IMR-90 (cell line): ENCODE measurements at regions not wholly inside any gene's neighbourhood (a gene's known extent, or its start where the extent isn't known, plus 50 kb on each side); places are given as distances from the start of the nearest gene placed in this dataset.

Experiments used
- ATAC-seq: fragments of 200-7000 bp; cut with Tn5 transposase; 2 replicates; pipeline ENCODE4 v1.9.1; 2020; ENCODE audit warnings: low read depth, mild to moderate bottlenecking, moderate library complexity
- BruUV-seq: library from RNA; stranded (reverse); fragments of 400-500 nt; replicated peaks from 2 replicates; lab custom pipeline; 2021; lab: Mats Ljungman, UMichigan
- CTCF ChIA-PET: fragments of 300-600 bp; formaldehyde crosslinking; extraction: SDS; loops from one replicate; lab custom pipeline; 2021; ENCODE audit warnings: antibody characterized with exemption; lab: Yijun Ruan, JAX
- POLR2A ChIA-PET: fragments of 300-600 bp; sonication (Branson Sonifier 250); formaldehyde crosslinking; loops from one replicate; lab custom pipeline; 2022; ENCODE audit warnings: antibody characterized with exemption; ENCODE audit not compliant: unreplicated experiment; lab: Charles Lee
- DNase-seq: peaks from one replicate; pipeline ENCODE4 v3.0.0; 2013
- H2AFZ ChIP-seq: replicated peaks from 2 replicates; pipeline ENCODE3; 2013; ENCODE audit warnings: low read length, mild to moderate bottlenecking; ENCODE audit not compliant: poor library complexity
- H2AK5ac ChIP-seq: 2 replicates; pipeline ENCODE4 v1.6.1; 2013; ENCODE audit warnings: low read depth, low read length, inconsistent platforms
- H2AK9ac ChIP-seq: replicated peaks from 2 replicates; pipeline ENCODE3; 2013; ENCODE audit warnings: mild to moderate bottlenecking, low read depth, low read length, moderate library complexity; ENCODE audit not compliant: poor library complexity
- H2BK120ac ChIP-seq: 2 replicates; pipeline ENCODE4 v1.6.1; 2013; ENCODE audit warnings: low read depth, low read length, inconsistent platforms
- H2BK15ac ChIP-seq: 3 replicates; pipeline ENCODE4 v1.6.1; 2013; ENCODE audit warnings: low read depth, low read length, inconsistent platforms
- H2BK20ac ChIP-seq: 2 replicates; pipeline ENCODE4 v1.6.1; 2013; ENCODE audit warnings: low read depth, mild to moderate bottlenecking, inconsistent platforms, low read length, moderate library complexity
- H2BK5ac ChIP-seq: 2 replicates; pipeline ENCODE4 v1.6.1; 2013; ENCODE audit warnings: mild to moderate bottlenecking, low read depth, low read length, inconsistent platforms; ENCODE audit not compliant: poor library complexity, severe bottlenecking
- H3K14ac ChIP-seq: replicated peaks from 2 replicates; pipeline ENCODE4 v1.6.1; 2013; ENCODE audit warnings: low read depth, low read length, inconsistent platforms
- H3K18ac ChIP-seq: 2 replicates; pipeline ENCODE4 v1.6.1; 2013; ENCODE audit warnings: low read depth, low read length, control low read depth
- H3K23ac ChIP-seq: 2 replicates; pipeline ENCODE4 v1.6.1; 2013; ENCODE audit warnings: low read depth, low read length, inconsistent platforms
- H3K27ac ChIP-seq: 2 replicates; pipeline ENCODE4 v1.5.1; 2013; ENCODE audit warnings: mild to moderate bottlenecking, control low read depth, low read length; ENCODE audit not compliant: insufficient read depth
- H3K27me3 ChIP-seq: 2 replicates; pipeline ENCODE4 v1.6.1; 2013; ENCODE audit warnings: low read length; ENCODE audit not compliant: control insufficient read depth, insufficient read depth
- H3K36me3 ChIP-seq: 2 replicates; pipeline ENCODE4 v1.6.1; 2013; ENCODE audit warnings: low read length, mixed read lengths; ENCODE audit not compliant: control insufficient read depth, insufficient read depth
- H3K4ac ChIP-seq: 2 replicates; pipeline ENCODE4 v1.6.1; 2013; ENCODE audit warnings: low read depth, low read length, inconsistent platforms
- H3K4me1 ChIP-seq: 2 replicates; pipeline ENCODE4 v1.6.1; 2013; ENCODE audit warnings: low read length, mixed read lengths; ENCODE audit not compliant: control insufficient read depth, insufficient read depth
- H3K4me2 ChIP-seq: 2 replicates; pipeline ENCODE4 v1.6.1; 2013; ENCODE audit warnings: low read depth, mild to moderate bottlenecking, control low read depth, low read length, moderate library complexity
- H3K4me3 ChIP-seq: 2 replicates; pipeline ENCODE4 v1.5.1; 2013; ENCODE audit warnings: low read depth, mild to moderate bottlenecking, control low read depth, low read length, moderate library complexity; ENCODE audit not compliant: insufficient read depth
- H3K56ac ChIP-seq: 2 replicates; pipeline ENCODE4 v1.6.1; 2013; ENCODE audit warnings: low read length, inconsistent platforms; ENCODE audit not compliant: insufficient read depth; ENCODE audit errors: extremely low read depth
- H3K79me1 ChIP-seq, 2 experiments: 2 replicates each; pipeline ENCODE4 v1.6.1; 2013; ENCODE audit warnings: low read length in 2 of 2, inconsistent platforms in 1 of 2, low read depth in 1 of 2
- H3K9ac ChIP-seq: 2 replicates; pipeline ENCODE4 v1.6.1; 2013; ENCODE audit warnings: low read depth, low read length, control low read depth
- H3K9me1 ChIP-seq: 2 replicates; pipeline ENCODE4 v1.6.1; 2013; ENCODE audit warnings: low read length, inconsistent platforms; ENCODE audit not compliant: insufficient read depth
- H3K9me3 ChIP-seq: 2 replicates; pipeline ENCODE4 v1.6.1; 2013; ENCODE audit warnings: low read length; ENCODE audit not compliant: control insufficient read depth, insufficient read depth
- H4K20me1 ChIP-seq: 2 replicates; pipeline ENCODE4 v1.6.1; 2013; ENCODE audit warnings: low read length, inconsistent platforms; ENCODE audit not compliant: insufficient read depth
- H4K5ac ChIP-seq: 2 replicates; pipeline ENCODE4 v1.6.1; 2013; ENCODE audit warnings: mild to moderate bottlenecking, low read depth, low read length, control low read depth
- H4K8ac ChIP-seq, 2 experiments: 2 replicates each; pipeline ENCODE4 v1.6.1; 2013; ENCODE audit warnings: low read depth in 2 of 2, low read length in 2 of 2, control low read depth in 1 of 2, inconsistent platforms in 1 of 2
- H4K91ac ChIP-seq: 2 replicates; pipeline ENCODE4 v1.6.1; 2013; ENCODE audit warnings: low read depth, low read length, inconsistent platforms; ENCODE audit not compliant: insufficient read depth
- BHLHE40 ChIP-seq: fragments of 150-350 bp; IDR thresholded peaks from 2 replicates; pipeline ENCODE4 v1.6.1; 2016; ENCODE audit warnings: mild to moderate bottlenecking, low read depth, low read length
- CEBPB ChIP-seq: IDR thresholded peaks from 2 replicates; pipeline ENCODE4 v1.6.1; 2012; ENCODE audit warnings: low read depth, low read length, improper control_type of control experiment
- CHD1 ChIP-seq: IDR thresholded peaks from 2 replicates; pipeline ENCODE4 v1.6.1; 2012; ENCODE audit warnings: low read depth, low read length, improper control_type of control experiment
- FOS ChIP-seq: fragments of 150-350 bp; IDR thresholded peaks from 2 replicates; pipeline ENCODE4 v1.6.1; 2016; ENCODE audit warnings: low read depth, low read length
- MAFK ChIP-seq: IDR thresholded peaks from 2 replicates; pipeline ENCODE4 v1.6.1; 2012; ENCODE audit warnings: low read depth, low read length, improper control_type of control experiment
- MAZ ChIP-seq: IDR thresholded peaks from 2 replicates; pipeline ENCODE4 v1.6.1; 2012; ENCODE audit warnings: low read depth, mild to moderate bottlenecking, low read length, improper control_type of control experiment, moderate library complexity, borderline replicate concordance
- MXI1 ChIP-seq: IDR thresholded peaks from 2 replicates; pipeline ENCODE4 v1.6.1; 2012; ENCODE audit warnings: low read depth, mild to moderate bottlenecking, low read length, moderate library complexity, borderline replicate concordance
- NFE2L2 ChIP-seq: fragments of 150-350 bp; IDR thresholded peaks from 2 replicates; pipeline ENCODE4 v1.6.1; 2016; ENCODE audit warnings: low read depth, mild to moderate bottlenecking, low read length
- POLR2A ChIP-seq: IDR thresholded peaks from 2 replicates; pipeline ENCODE4 v1.6.1; 2012; ENCODE audit warnings: mild to moderate bottlenecking, low read depth, low read length
- RAD21 ChIP-seq: IDR thresholded peaks from 2 replicates; pipeline ENCODE4 v1.6.1; 2012; ENCODE audit warnings: low read length, improper control_type of control experiment
- RCOR1 ChIP-seq: IDR thresholded peaks from 2 replicates; pipeline ENCODE4 v1.6.1; 2012; ENCODE audit warnings: mild to moderate bottlenecking, low read length, improper control_type of control experiment; ENCODE audit not compliant: insufficient replicate concordance
- RFX5 ChIP-seq: IDR thresholded peaks from 2 replicates; pipeline ENCODE4 v1.8.0; 2012; ENCODE audit warnings: low read depth, mild to moderate bottlenecking, low read length, moderate library complexity
- WGBS, 2 experiments: methylation state at CpG; one replicate each; pipeline versions ENCODE4 v1.1.5 to v1.1.7; 2013; ENCODE audit warnings: missing lambda C conversion rate in 2 of 2; ENCODE audit not compliant: insufficient read length in 1 of 2; ENCODE audit errors: extremely low coverage in 2 of 2; 5-methylcytosine and 5-hydroxymethylcytosine counted together
- dilution Hi-C: fragments of 300-500 bp; cut with HindIII; formaldehyde crosslinking; loops from one replicate; pipeline ENCODE4 v1.14.3; 2018; ENCODE audit warnings: low sequenced_read_pairs; ENCODE audit not compliant: unreplicated experiment
- in situ Hi-C: fragments of 300-500 bp; cut with MboI; formaldehyde crosslinking; loops from 3 replicates; pipeline ENCODE4 v1.14.3; 2019; ENCODE audit warnings: low sequenced_read_pairs, inconsistent platforms, mixed read lengths
- intact Hi-C: fragments of 100-400 bp; cut with micrococcal nuclease; formaldehyde crosslinking; loops from 2 replicates; pipeline ENCODE4 v1.10.0; 2022
- TF ChIP-seq, protein P1 (sequence below): conservative IDR thresholded peaks from 2 replicates; pipeline ENCODE4 v1.5.1; 2012; ENCODE audit warnings: mild to moderate bottlenecking, low read depth, low read length, improper control_type of control experiment
- TF ChIP-seq, protein P2 (sequence below): fragments of 150-350 bp; IDR thresholded peaks from 2 replicates; pipeline ENCODE4 v1.6.1; 2017; ENCODE audit warnings: mild to moderate bottlenecking, antibody characterized with exemption, low read length, low read depth
- TF ChIP-seq, protein P3 (sequence below): fragments of 150-350 bp; IDR thresholded peaks from 2 replicates; pipeline ENCODE4 v1.6.1; 2016; ENCODE audit warnings: low read depth, mild to moderate bottlenecking, low read length, moderate library complexity, borderline replicate concordance

DNA sequence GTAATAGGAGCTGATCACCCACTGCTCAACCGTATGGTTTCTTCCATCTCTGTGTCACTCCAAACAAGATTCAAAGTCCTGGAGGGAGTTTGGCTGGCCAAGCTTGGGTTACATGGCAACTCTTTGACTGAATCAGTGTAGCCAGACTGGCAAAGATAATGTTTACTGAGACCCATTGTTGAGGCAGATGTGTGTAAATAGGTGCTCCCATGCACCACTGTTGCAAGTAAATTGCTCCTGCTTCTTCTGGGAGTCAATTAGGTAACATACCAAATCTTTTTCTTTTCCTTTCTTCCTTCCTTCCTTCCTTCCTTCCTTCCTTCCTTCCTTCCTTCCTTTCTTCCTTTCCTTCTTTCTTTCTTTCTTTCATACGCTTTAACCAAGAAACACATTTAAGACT is 86.3 kb upstream of the DHX40 start:
- Histone ChIP-seq H3K36me3 (no peaks in the 10 kb centered on the region), H3K4me2 (no peak overlapping the region), H2BK120ac (no peak overlapping the region), H3K9ac (no peak overlapping the region), H3K27me3 (peaks cover 10% of the 10 kb centered on the region), H4K20me1 (no peaks in the 10 kb centered on the region), H4K91ac (no peak overlapping the region), H4K8ac (no peak overlapping the region), H3K14ac (no peak overlapping the region), H3K9me3 (no peaks in the 10 kb centered on the region), H3K56ac (no peak overlapping the region), H3K23ac (no peak overlapping the region), H2BK5ac (no peak overlapping the region), H3K9me1 (no peaks in the 10 kb centered on the region), H2AFZ (no peak overlapping the region), H2AK9ac (no peak overlapping the region), H2AK5ac (no peak overlapping the region), H3K79me1 (no peaks in the 10 kb centered on the region), H3K4me1 (no peaks in the 10 kb centered on the region), H2BK15ac (no peak overlapping the region), H2BK20ac (no peak overlapping the region), H3K4me3 (no peak overlapping the region), H4K5ac (no peak overlapping the region), H3K27ac (no peak overlapping the region), H3K18ac (no peak overlapping the region), H3K4ac (no peak overlapping the region)
- BruUV-seq: no TSS peak
- 100% methylated on average over 1 of the region's 2 CpGs; no CpG with 5 or more reads in 1 of the 2 experiments for WGBS, 2 experiments
- intact Hi-C loops (no loop called here), dilution Hi-C loops (no loop called here), in situ Hi-C loops (no loop called here)
- no peak for ATAC-seq
- CTCF ChIA-PET: interaction anchor here (1.0 kb wide), 1 partner anchor 169 kb away, joined by 3 read pairs; no protein-coding TSS in a partner anchor
- POLR2A ChIA-PET: no interaction called here
- no peak for DNase-seq
- TF ChIP-seq BHLHE40: no peak
- TF ChIP-seq MXI1: no peak
- TF ChIP-seq, protein P1, sequence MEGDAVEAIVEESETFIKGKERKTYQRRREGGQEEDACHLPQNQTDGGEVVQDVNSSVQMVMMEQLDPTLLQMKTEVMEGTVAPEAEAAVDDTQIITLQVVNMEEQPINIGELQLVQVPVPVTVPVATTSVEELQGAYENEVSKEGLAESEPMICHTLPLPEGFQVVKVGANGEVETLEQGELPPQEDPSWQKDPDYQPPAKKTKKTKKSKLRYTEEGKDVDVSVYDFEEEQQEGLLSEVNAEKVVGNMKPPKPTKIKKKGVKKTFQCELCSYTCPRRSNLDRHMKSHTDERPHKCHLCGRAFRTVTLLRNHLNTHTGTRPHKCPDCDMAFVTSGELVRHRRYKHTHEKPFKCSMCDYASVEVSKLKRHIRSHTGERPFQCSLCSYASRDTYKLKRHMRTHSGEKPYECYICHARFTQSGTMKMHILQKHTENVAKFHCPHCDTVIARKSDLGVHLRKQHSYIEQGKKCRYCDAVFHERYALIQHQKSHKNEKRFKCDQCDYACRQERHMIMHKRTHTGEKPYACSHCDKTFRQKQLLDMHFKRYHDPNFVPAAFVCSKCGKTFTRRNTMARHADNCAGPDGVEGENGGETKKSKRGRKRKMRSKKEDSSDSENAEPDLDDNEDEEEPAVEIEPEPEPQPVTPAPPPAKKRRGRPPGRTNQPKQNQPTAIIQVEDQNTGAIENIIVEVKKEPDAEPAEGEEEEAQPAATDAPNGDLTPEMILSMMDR: no peak
- no peak for TF ChIP-seq CHD1
- no peak for TF ChIP-seq RFX5
- TF ChIP-seq MAFK: no peak
- TF ChIP-seq, protein P2, sequence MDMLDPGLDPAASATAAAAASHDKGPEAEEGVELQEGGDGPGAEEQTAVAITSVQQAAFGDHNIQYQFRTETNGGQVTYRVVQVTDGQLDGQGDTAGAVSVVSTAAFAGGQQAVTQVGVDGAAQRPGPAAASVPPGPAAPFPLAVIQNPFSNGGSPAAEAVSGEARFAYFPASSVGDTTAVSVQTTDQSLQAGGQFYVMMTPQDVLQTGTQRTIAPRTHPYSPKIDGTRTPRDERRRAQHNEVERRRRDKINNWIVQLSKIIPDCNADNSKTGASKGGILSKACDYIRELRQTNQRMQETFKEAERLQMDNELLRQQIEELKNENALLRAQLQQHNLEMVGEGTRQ: no peak
- TF ChIP-seq FOS: no peak
- TF ChIP-seq RCOR1: no peak
- no peak for TF ChIP-seq MAZ
- TF ChIP-seq CEBPB: no peak
- TF ChIP-seq NFE2L2: no peak
- no peak for TF ChIP-seq POLR2A
- TF ChIP-seq RAD21: no peak
- TF ChIP-seq, protein P3, sequence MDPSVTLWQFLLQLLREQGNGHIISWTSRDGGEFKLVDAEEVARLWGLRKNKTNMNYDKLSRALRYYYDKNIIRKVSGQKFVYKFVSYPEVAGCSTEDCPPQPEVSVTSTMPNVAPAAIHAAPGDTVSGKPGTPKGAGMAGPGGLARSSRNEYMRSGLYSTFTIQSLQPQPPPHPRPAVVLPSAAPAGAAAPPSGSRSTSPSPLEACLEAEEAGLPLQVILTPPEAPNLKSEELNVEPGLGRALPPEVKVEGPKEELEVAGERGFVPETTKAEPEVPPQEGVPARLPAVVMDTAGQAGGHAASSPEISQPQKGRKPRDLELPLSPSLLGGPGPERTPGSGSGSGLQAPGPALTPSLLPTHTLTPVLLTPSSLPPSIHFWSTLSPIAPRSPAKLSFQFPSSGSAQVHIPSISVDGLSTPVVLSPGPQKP: no peak
